Keratinocyte (primary cell): ENCODE measurements at regions not wholly inside any gene's neighbourhood (a gene's known extent, or its start where the extent isn't known, plus 50 kb on each side); places are given as distances from the start of the nearest gene placed in this dataset.

ENCODE experiments used
- CTCF ChIP-seq, 3 experiments: IDR thresholded peaks in 1 of 3; conservative IDR thresholded peaks in 1 of 3; optimal IDR thresholded peaks in 1 of 3; 2 replicates in 2 of 3; 3 replicates in 1 of 3; pipeline versions ENCODE3 to v1.5.1; 2011; ENCODE audit warnings: low read length in 3 of 3, mild to moderate bottlenecking in 3 of 3, moderate library complexity in 2 of 3, control low read depth in 1 of 3, inconsistent platforms in 1 of 3; ENCODE audit not compliant: insufficient read depth in 2 of 3; ENCODE audit errors: extremely low read depth in 1 of 3
- EZH2 ChIP-seq: IDR thresholded peaks from one replicate; pipeline ENCODE4 v1.6.1; 2012; ENCODE audit warnings: inconsistent platforms, mild to moderate bottlenecking, low read length, moderate library complexity

- TF ChIP-seq EZH2 (no peak), CTCF (optimal IDR thresholded peaks at IDR 0.05 in 1 of 3, IDR thresholded peaks at IDR 0.05 in 1 of 3, conservative IDR thresholded peaks at IDR 0.05 in 1 of 3; ENCODE audit: extremely low read depth in 1 of 3, insufficient read depth in 2 of 3, low read length in 3 of 3) (no peak)
Measured at GRCh38 chr20:61186771-61187472, 65.1 kb upstream of the CDH4 start.
